ENCODE measurements at regions not wholly inside any gene's neighbourhood (a gene's known extent, or its start where the extent isn't known, plus 50 kb on each side); places are given as distances from the start of the nearest gene placed in this dataset.

DNA sequence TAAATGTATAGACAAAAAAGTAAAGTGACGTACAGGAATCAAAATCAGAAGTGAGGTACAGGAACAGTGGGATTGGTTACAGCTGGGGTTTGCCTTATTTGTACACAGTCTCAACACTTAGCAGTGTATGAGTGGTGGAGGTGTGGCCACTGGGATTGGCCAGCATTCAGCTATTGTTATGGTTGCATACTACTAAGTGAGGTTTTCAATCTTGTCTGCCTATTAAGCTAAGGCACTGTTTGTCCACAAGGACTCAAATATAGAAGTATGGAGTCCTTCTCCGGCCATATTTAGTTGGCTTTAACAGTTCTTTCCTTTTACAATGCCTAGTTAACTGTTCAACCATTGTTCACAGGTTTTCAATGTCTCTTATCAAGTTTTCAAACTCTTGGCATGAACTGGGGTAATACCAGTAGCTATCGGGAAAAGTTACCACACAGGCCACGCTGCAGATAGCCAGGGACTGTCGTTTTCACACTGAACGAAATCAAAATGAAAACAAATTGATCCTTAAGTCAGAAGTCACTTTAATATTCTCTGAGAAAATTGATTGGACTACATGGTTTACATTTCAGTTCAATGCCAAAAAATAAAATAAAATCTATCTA lies 176.0 kb upstream of the FREM1 start:
- Histone ChIP-seq H3K79me2 (ENCODE audit: insufficient read depth, low read length) (no peaks in the 10 kb centered on the region), H3K9me2 (ENCODE audit: insufficient read depth) (no peaks in the 10 kb centered on the region), H3K36me3 (ENCODE audit: control insufficient read depth in 1 of 2, insufficient read depth in 2 of 2, low read length in 2 of 2) (no peaks in the 10 kb centered on the region), H3K4me3 (replicated peaks in 1 of 2; ENCODE audit: low read depth in 1 of 2, low read length in 2 of 2) (no peak overlapping the region), H3K27ac (ENCODE audit: low read depth, low read length) (no peak overlapping the region), H4K20me1 (ENCODE audit: insufficient read depth) (no peaks in the 10 kb centered on the region), H3K9me3 (ENCODE audit: control insufficient read depth in 1 of 2, insufficient read depth in 1 of 2, low read depth in 1 of 2, low read length in 2 of 2) (no peaks in the 10 kb centered on the region), H2AFZ (ENCODE audit: low read depth, low read length, poor library complexity, severe bottlenecking) (no peak overlapping the region), H3K27me3 (ENCODE audit: insufficient read depth, low read length) (0 out of 2 replicates have a peak, but pooled peaks cover 8% of the 10 kb centered on the region), H3K4me1 (ENCODE audit: control insufficient read depth in 1 of 2, insufficient read depth in 2 of 2, low read length in 2 of 2) (no peaks in the 10 kb centered on the region), H3K9ac (ENCODE audit: low read length) (no peak overlapping the region), H3K4me2 (ENCODE audit: low read length) (no peak overlapping the region)
- intact Hi-C loops (cut with micrococcal nuclease) = no loop called here
- BruUV-seq (replicated peaks) = no TSS peak
- no peak for TF ChIP-seq POLR2A (IDR thresholded peaks at IDR 0.05; ENCODE audit: borderline replicate concordance, extremely low read depth, insufficient read depth, insufficient read length)
- TF ChIP-seq YY1 (IDR thresholded peaks at IDR 0.05; ENCODE audit: extremely low read depth, insufficient replicate concordance, low read depth, low read length) = no peak
- TF ChIP-seq SIN3A (IDR thresholded peaks at IDR 0.05; ENCODE audit: low read depth) = no peak
- no peak for TF ChIP-seq EGR1 (IDR thresholded peaks at IDR 0.05; ENCODE audit: low read depth)
- TF ChIP-seq RAD21 (IDR thresholded peaks at IDR 0.05; ENCODE audit: low read depth) = no peak
- no peak for TF ChIP-seq TCF7L2 (IDR thresholded peaks at IDR 0.05; ENCODE audit: borderline replicate concordance, extremely low read depth, insufficient read depth, insufficient read length)
- ATAC-seq (no peak), DNase-seq (ENCODE audit: low read depth, low spot score) (no peak)
- ChIA-PET CTCF (interaction anchor here (1.2 kb wide), 1 partner anchor 10 kb away, joined by 3 read pairs; no protein-coding TSS in a partner anchor), POLR2A (no interaction called here), RAD21 (ENCODE audit: low non-redundant PET in 1 of 2, low total read pairs in 2 of 2, uncharacterized antibody in 2 of 2, unreplicated experiment in 2 of 2) (no interaction called here)

DNA sequence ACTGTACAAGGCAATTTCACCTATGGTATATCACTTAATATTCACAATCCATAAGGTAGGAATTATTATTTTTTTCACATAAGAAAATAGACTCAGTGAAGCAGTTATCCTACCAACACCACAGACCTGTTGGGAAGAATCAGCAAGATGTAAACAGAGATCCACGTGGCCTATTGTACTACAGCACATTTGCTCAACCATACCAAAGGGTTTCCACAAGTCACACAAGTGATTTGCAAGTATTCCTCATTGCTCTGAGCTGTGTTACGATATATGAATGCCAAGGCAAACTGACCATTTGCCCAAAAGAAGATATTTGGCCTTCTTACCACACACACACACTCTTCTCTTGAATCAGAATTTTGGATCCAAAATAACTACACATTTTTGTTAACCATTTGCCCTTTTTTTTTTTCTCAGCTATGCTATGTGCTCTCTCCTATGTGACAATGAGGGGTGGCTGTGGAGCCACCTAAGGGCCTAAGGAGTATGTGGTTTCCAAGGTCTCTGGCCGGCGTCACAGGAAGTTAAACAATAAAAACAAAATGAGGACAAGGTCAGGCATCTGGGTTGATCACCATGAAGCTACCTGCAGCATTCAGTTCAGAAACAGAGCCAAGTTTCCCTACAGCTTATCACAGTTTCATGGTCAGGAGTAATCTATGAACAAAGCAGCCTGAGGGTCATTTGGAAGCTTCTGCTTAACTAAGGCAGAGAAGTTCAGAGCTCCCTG lies 171.0 kb upstream of the FREM1 start:
- no TSS peak for BruUV-seq (replicated peaks)
- RAD21 ChIA-PET (ENCODE audit: low non-redundant PET in 1 of 2, low total read pairs in 2 of 2, uncharacterized antibody in 2 of 2, unreplicated experiment in 2 of 2) = no interaction called here
- CTCF ChIA-PET = no interaction called here

More for the DNA sequence above, 171.0 kb upstream of the FREM1 start:
- Histone ChIP-seq H4K20me1 (ENCODE audit: insufficient read depth) (no peaks in the 10 kb centered on the region), H3K27ac (ENCODE audit: low read depth, low read length) (no peak overlapping the region), H3K4me3 (replicated peaks in 1 of 2; ENCODE audit: low read depth in 1 of 2, low read length in 2 of 2) (no peak overlapping the region), H3K4me2 (ENCODE audit: low read length) (no peak overlapping the region), H3K79me2 (ENCODE audit: insufficient read depth, low read length) (no peaks in the 10 kb centered on the region), H2AFZ (ENCODE audit: low read depth, low read length, poor library complexity, severe bottlenecking) (no peak overlapping the region), H3K36me3 (ENCODE audit: control insufficient read depth in 1 of 2, insufficient read depth in 2 of 2, low read length in 2 of 2) (no peaks in the 10 kb centered on the region), H3K4me1 (ENCODE audit: control insufficient read depth in 1 of 2, insufficient read depth in 2 of 2, low read length in 2 of 2) (no peaks in the 10 kb centered on the region), H3K27me3 (ENCODE audit: insufficient read depth, low read length) (peaks cover 8% of the 10 kb centered on the region), H3K9ac (ENCODE audit: low read length) (no peak overlapping the region), H3K9me2 (ENCODE audit: insufficient read depth) (no peaks in the 10 kb centered on the region), H3K9me3 (ENCODE audit: control insufficient read depth in 1 of 2, insufficient read depth in 1 of 2, low read depth in 1 of 2, low read length in 2 of 2) (no peaks in the 10 kb centered on the region)
- TF ChIP-seq YY1 (IDR thresholded peaks at IDR 0.05; ENCODE audit: extremely low read depth, insufficient replicate concordance, low read depth, low read length) (no peak), TCF7L2 (IDR thresholded peaks at IDR 0.05; ENCODE audit: borderline replicate concordance, extremely low read depth, insufficient read depth, insufficient read length) (no peak), EGR1 (IDR thresholded peaks at IDR 0.05; ENCODE audit: low read depth) (no peak), RAD21 (IDR thresholded peaks at IDR 0.05; ENCODE audit: low read depth) (no peak), SP1 (IDR thresholded peaks at IDR 0.05; ENCODE audit: low read depth) (no peak), POLR2AphosphoS5 (IDR thresholded peaks at IDR 0.05; ENCODE audit: low read depth, low read length) (no peak), JUND (IDR thresholded peaks at IDR 0.05) (no peak), CBX3 (IDR thresholded peaks at IDR 0.05; ENCODE audit: low read depth) (no peak), EZH2 (IDR thresholded peaks at IDR 0.05) (no peak), CEBPB (IDR thresholded peaks at IDR 0.05; ENCODE audit: low read depth) (no peak), ZFX (IDR thresholded peaks at IDR 0.05) (no peak), POLR2A (IDR thresholded peaks at IDR 0.05; ENCODE audit: borderline replicate concordance, extremely low read depth, insufficient read depth, insufficient read length) (no peak), ELF1 (IDR thresholded peaks at IDR 0.05; ENCODE audit: borderline replicate concordance, low read depth) (no peak), FOSL1 (IDR thresholded peaks at IDR 0.05; ENCODE audit: low read depth) (no peak), ZNF274 (IDR thresholded peaks at IDR 0.05; ENCODE audit: low read depth, low read length) (no peak)
- TF ChIP-seq, protein P1, sequence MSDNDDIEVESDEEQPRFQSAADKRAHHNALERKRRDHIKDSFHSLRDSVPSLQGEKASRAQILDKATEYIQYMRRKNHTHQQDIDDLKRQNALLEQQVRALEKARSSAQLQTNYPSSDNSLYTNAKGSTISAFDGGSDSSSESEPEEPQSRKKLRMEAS (IDR thresholded peaks at IDR 0.05) = no peak
- TF ChIP-seq, protein P2, sequence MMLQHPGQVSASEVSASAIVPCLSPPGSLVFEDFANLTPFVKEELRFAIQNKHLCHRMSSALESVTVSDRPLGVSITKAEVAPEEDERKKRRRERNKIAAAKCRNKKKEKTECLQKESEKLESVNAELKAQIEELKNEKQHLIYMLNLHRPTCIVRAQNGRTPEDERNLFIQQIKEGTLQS (IDR thresholded peaks at IDR 0.05) = no peak
- TF ChIP-seq, protein P3, sequence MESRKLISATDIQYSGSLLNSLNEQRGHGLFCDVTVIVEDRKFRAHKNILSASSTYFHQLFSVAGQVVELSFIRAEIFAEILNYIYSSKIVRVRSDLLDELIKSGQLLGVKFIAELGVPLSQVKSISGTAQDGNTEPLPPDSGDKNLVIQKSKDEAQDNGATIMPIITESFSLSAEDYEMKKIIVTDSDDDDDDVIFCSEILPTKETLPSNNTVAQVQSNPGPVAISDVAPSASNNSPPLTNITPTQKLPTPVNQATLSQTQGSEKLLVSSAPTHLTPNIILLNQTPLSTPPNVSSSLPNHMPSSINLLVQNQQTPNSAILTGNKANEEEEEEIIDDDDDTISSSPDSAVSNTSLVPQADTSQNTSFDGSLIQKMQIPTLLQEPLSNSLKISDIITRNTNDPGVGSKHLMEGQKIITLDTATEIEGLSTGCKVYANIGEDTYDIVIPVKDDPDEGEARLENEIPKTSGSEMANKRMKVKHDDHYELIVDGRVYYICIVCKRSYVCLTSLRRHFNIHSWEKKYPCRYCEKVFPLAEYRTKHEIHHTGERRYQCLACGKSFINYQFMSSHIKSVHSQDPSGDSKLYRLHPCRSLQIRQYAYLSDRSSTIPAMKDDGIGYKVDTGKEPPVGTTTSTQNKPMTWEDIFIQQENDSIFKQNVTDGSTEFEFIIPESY (IDR thresholded peaks at IDR 0.05; ENCODE audit: extremely low read depth, insufficient replicate concordance, low read length) = no peak
- ATAC-seq = no peak
- POLR2A ChIA-PET = no interaction called here
- DNase-seq (ENCODE audit: low read depth, low spot score) = no peak
- intact Hi-C loops (cut with micrococcal nuclease) = no loop called here

All from HCT116 (cell line).